RPMI8226 (cell line): ENCODE measurements at regions not wholly inside any gene's neighbourhood (a gene's known extent, or its start where the extent isn't known, plus 50 kb on each side); places are given as distances from the start of the nearest gene placed in this dataset.
"Not testable (repeated sequence)": the region's sequence is repeated elsewhere in the genome, so short reads cannot be mapped to it uniquely, and the experiment has no call there.

ENCODE experiments used
- DNase-seq: peaks from one replicate; pipeline ENCODE4 v3.0.0-alpha.2; 2015

GRCh38 chr7:113204415-113204814 lies 86.1 kb upstream of the SMIM30 start:
- no peak for DNase-seq

DNA sequence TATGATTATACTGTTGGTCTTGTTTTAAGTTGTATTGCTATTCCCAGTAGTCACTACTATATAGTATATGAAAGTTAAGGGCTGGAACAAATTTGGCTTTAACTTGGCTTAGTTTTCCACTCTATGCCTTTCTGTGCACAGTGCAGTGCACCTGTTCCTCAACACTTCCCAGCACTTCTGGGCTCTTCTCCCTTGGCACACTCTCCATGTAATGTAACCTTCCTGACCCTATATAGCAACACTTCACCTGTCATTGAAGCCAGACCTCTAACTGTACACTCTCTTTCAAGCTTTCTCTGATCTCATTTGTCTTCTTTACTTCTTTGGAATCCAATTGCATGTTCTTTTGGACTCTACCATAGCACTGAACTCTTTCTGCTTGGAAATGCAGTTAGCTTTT lies 83.9 kb upstream of the SMIM30 start:
- DNase-seq, result no peak

- DNase-seq, result no peak
Measured at GRCh38 chr7:113200281-113200680, 81.9 kb upstream of the SMIM30 start.

DNA sequence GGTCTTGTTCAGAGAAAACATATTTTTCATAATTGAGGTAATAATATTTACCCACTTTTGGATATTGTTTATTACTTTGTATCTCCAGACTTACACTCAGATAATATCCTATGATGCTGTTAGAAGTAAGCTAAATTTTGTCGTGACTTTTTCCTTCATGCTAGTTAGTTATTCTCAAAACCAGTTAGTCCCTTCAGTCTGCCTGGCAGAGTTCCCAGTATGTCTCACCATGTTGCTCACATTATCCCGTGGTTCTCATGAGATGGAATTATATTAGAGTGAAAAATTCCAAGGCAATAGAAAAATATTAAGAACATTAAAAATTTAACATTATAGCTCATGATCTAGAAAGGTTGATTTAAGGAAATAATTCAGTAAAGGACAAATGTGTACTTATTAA lies 81.5 kb upstream of the SMIM30 start:
- DNase-seq, result no peak

- DNase-seq, result no peak
Measured at GRCh38 chr7:113199136-113199535, 80.8 kb upstream of the SMIM30 start.

- DNase-seq, result no peak
Measured at GRCh38 chr7:113198226-113198625, 79.9 kb upstream of the SMIM30 start.

DNA sequence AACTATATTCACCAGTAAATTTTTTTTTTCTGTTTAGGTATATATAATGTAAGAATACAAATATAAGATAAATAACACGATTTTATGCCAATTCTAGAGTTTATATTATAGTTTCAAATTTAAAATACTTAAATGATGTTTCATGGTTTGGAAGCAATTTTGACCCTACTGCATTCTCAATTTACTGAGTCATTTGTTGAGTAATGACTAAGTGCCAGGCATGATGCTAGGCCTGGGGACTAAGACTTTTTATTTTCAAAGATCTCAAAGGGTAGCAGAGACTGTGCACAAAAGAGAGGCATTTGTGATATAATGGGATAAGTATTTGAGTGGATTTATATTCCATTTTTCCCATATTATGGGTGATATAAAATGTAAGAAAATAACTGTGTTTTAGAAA lies 78.9 kb upstream of the SMIM30 start:
- DNase-seq, result no peak

DNA sequence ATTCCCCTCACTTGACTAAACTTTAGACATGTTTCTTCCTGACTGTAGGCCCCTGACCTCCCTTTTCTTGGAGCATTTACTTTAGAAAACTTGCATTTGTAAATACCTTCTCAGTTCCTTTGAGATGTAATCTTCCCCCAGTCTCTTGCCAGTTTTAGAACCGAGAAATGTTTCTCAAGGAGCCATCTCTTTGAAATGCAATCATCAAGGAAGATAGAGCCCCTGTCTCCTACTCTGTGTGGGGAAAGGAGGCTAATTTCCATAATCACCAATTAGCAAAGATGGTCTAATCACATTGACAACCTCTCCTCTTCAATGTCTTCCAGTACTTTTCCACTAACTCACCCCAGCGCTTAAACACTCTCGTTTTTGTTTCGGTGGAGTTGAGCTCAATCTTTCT lies 70.0 kb upstream of the SMIM30 start:
- DNase-seq, result no peak

GRCh38 chr7:113179313-113179712 lies 61.0 kb upstream of the SMIM30 start:
- no peak for DNase-seq

DNA sequence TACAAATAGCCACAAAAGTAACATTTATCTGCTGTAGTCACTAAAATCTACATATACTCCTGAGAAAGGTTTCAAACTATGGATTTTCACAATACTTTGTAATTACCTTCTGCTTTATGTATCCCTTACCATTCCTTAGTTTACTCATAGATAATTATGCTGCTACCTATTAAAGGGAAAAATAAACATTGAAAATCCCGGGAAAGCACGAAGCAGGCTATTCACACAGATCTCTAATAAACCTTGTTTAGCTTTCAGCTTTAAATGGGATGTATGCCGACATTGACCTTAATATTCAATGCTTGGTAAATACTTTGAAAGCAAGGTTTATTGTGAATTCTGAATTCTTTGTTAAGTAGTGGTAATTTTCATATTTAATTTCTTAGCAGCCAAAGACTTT lies 58.5 kb upstream of the SMIM30 start:
- no peak for DNase-seq

DNA sequence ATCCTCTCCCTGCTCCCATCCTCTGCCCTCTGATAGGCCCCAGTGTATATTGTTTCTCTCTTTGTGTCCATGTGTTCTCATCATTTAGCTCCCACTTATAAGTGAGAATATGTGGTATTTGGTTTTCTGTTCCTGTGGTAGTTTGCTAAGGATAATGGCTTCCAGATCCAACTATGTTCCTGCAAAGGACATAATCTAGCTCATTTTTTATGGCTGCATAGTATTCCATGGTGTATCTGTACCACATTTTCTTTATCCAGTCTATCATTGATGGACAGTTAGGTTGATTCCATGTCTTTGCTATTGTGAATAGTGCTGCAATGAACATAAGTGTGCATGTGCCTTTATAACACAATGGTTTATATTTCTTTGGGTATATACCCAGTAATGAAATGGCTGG lies 57.8 kb upstream of the SMIM30 start:
- not testable (repeated sequence) for DNase-seq

GRCh38 chr7:113175525-113176104 lies 57.3 kb upstream of the SMIM30 start:
- no peak for DNase-seq

GRCh38 chr7:113172726-113173125 lies 54.4 kb upstream of the SMIM30 start:
- DNase-seq, result no peak

GRCh38 chr7:113170591-113170990 lies 52.2 kb upstream of the SMIM30 start:
- DNase-seq, result no peak
